Mucosa of descending colon (tissue), 3 donors: ENCODE measurements at regions not wholly inside any gene's neighbourhood (a gene's known extent, or its start where the extent isn't known, plus 50 kb on each side); places are given as distances from the start of the nearest gene placed in this dataset.

ENCODE experiments used
- ATAC-seq: fragments of 200-7000 bp; cut with Tn5 transposase; one replicate; pipeline ENCODE4 v1.9.1; 2020; ENCODE audit warnings: mild to moderate bottlenecking, moderate library complexity
- DNase-seq, 3 donors: peaks; one replicate each; pipeline ENCODE4 v3.0.0-alpha.2; 2020
- H3K36me3 ChIP-seq: fragments of 200-600 bp; one replicate; pipeline ENCODE4 v1.8.0; 2021; ENCODE audit warnings: low read depth, mild to moderate bottlenecking
- H3K4me1 ChIP-seq: fragments of 200-600 bp; one replicate; pipeline ENCODE4 v1.8.0; 2021; ENCODE audit warnings: low read depth, mild to moderate bottlenecking
- H3K4me3 ChIP-seq: fragments of 200-600 bp; one replicate; pipeline ENCODE4 v1.8.0; 2021; ENCODE audit warnings: mild to moderate bottlenecking
- H3K9me3 ChIP-seq: fragments of 200-600 bp; one replicate; pipeline ENCODE4 v1.8.0; 2021; ENCODE audit warnings: mild to moderate bottlenecking
- CTCF ChIP-seq: fragments of 200-600 bp; IDR thresholded peaks from one replicate; pipeline ENCODE4 v1.8.0; 2022; ENCODE audit warnings: antibody characterized with exemption, mild to moderate bottlenecking
- intact Hi-C, 2 donors: fragments of 100-400 bp; cut with DNase I in 1 of 2; cut with micrococcal nuclease in 1 of 2; formaldehyde crosslinking; loops; one replicate each; pipeline versions ENCODE4 v1.11.0 to v1.11.1; 2022; cut with DNase I, micrococcal nuclease
- donor health status: DM: no; HTN: no; CAD: no; lungs with moderate emphysema.
- donor health status: DM: no; HTN: no; CAD: no.
- donor health status: DM: no; HTN: yes; CAD: no.

GRCh38 chr1:175861626-175862367, 118.4 kb upstream of the TNR start:
- Histone ChIP-seq H3K4me3 (no peak overlapping the region), H3K36me3 (no peaks in the 10 kb centered on the region), H3K4me1 (peaks cover 15% of the 10 kb centered on the region), H3K9me3 (no peaks in the 10 kb centered on the region)
- TF ChIP-seq CTCF = no peak
- DNase-seq (peak in 1 of 3 donors; percentile 29), ATAC-seq (peak; percentile 82)
- intact Hi-C loops = no loop called here

- no peak for ATAC-seq
- DNase-seq = no peak
- intact Hi-C loops = no loop called here
- Histone ChIP-seq H3K9me3 (no peaks in the 10 kb centered on the region), H3K4me1 (peaks cover 14% of the 10 kb centered on the region), H3K4me3 (no peak overlapping the region), H3K36me3 (no peaks in the 10 kb centered on the region)
- no peak for TF ChIP-seq CTCF
Observed at GRCh38 chr1:175857756-175858155, 114.4 kb upstream of the TNR start.

GRCh38 chr1:175853681-175854080, 110.3 kb upstream of the TNR start:
- ATAC-seq = no peak
- no peaks in the 10 kb centered on the region for H3K36me3 ChIP-seq
- no peak overlapping the region for H3K4me3 ChIP-seq
- DNase-seq = no peak
- intact Hi-C loops = no loop called here
- no peak for TF ChIP-seq CTCF
- H3K4me1 ChIP-seq = no peaks in the 10 kb centered on the region
- no peaks in the 10 kb centered on the region for H3K9me3 ChIP-seq

- Histone ChIP-seq H3K4me1 (no peaks in the 10 kb centered on the region), H3K9me3 (no peaks in the 10 kb centered on the region), H3K4me3 (no peak overlapping the region), H3K36me3 (no peaks in the 10 kb centered on the region)
- intact Hi-C loops = no loop called here
- ATAC-seq (no peak), DNase-seq (no peak)
- TF ChIP-seq CTCF = no peak
Observed at GRCh38 chr1:175851749-175852148, 108.4 kb upstream of the TNR start.

GRCh38 chr1:175848329-175848728, 104.9 kb upstream of the TNR start:
- H3K4me1 ChIP-seq = no peaks in the 10 kb centered on the region
- ATAC-seq (no peak), DNase-seq (no peak)
- no peak overlapping the region for H3K4me3 ChIP-seq
- intact Hi-C loops = no loop called here
- H3K9me3 ChIP-seq = no peaks in the 10 kb centered on the region
- TF ChIP-seq CTCF = no peak
- H3K36me3 ChIP-seq = no peaks in the 10 kb centered on the region

GRCh38 chr1:175845985-175846384, 102.6 kb upstream of the TNR start:
- intact Hi-C loops = no loop called here
- Histone ChIP-seq H3K4me1 (peaks cover 5% of the 10 kb centered on the region), H3K4me3 (no peak overlapping the region), H3K9me3 (no peaks in the 10 kb centered on the region), H3K36me3 (no peaks in the 10 kb centered on the region)
- TF ChIP-seq CTCF = no peak
- ATAC-seq = no peak
- no peak for DNase-seq
